Common myeloid progenitor, CD34-positive (primary cell): ENCODE measurements at regions not wholly inside any gene's neighbourhood (a gene's known extent, or its start where the extent isn't known, plus 50 kb on each side); places are given as distances from the start of the nearest gene placed in this dataset.

Experiments
- CTCF ChIA-PET: fragments of 350-600 bp; sonication (Branson Sonifier 250); formaldehyde crosslinking; loops from one replicate; lab custom pipeline; 2021; ENCODE audit warnings: antibody characterized with exemption; lab: Charles Lee
- POLR2A ChIA-PET: fragments of 350-600 bp; sonication (Branson Sonifier 250); formaldehyde crosslinking; loops from one replicate; lab custom pipeline; 2021; ENCODE audit warnings: antibody characterized with exemption; lab: Charles Lee
- DNase-seq, 3 donors: peaks; one replicate each; pipeline versions ENCODE4 v3.0.0 to v3.0.0-alpha.2; 2013
- H3K27ac ChIP-seq, 2 experiments: 1 replicate in 1 of 2; 2 replicates in 1 of 2; pipeline ENCODE4 v1.7.0; 2013; ENCODE audit warnings: inconsistent platforms in 2 of 2, low read length in 2 of 2, mild to moderate bottlenecking in 2 of 2, low read depth in 1 of 2, moderate library complexity in 1 of 2; ENCODE audit not compliant: severe bottlenecking in 2 of 2, insufficient read depth in 1 of 2, poor library complexity in 1 of 2
- H3K27me3 ChIP-seq, 5 experiments: replicated peaks in 2 of 5; 1 replicate in 3 of 5; 2 replicates in 2 of 5; pipeline versions ENCODE4 v1.6.1 to v1.7.0; 2013; ENCODE audit warnings: low read length in 4 of 5, mild to moderate bottlenecking in 2 of 5, moderate library complexity in 2 of 5, inconsistent platforms in 1 of 5; ENCODE audit not compliant: insufficient read depth in 5 of 5, control insufficient read depth in 4 of 5
- H3K36me3 ChIP-seq, 4 experiments: 1 replicate in 2 of 4; 2 replicates in 2 of 4; pipeline versions ENCODE4 v1.6.1 to v1.7.0; 2013; ENCODE audit warnings: low read length in 3 of 4, control low read depth in 1 of 4, mild to moderate bottlenecking in 1 of 4; ENCODE audit not compliant: control insufficient read depth in 4 of 4, insufficient read depth in 4 of 4
- H3K4me1 ChIP-seq, 4 experiments: 1 replicate in 3 of 4; 2 replicates in 1 of 4; pipeline versions ENCODE4 v1.6.1 to v1.7.1; 2013; ENCODE audit warnings: low read length in 3 of 4, mild to moderate bottlenecking in 3 of 4, control low read depth in 1 of 4, inconsistent platforms in 1 of 4, moderate library complexity in 1 of 4; ENCODE audit not compliant: control insufficient read depth in 4 of 4, insufficient read depth in 4 of 4; ENCODE audit errors: control extremely low read depth in 1 of 4
- H3K4me3 ChIP-seq, 7 experiments: 1 replicate in 4 of 7; 2 replicates in 3 of 7; pipeline versions ENCODE4 v1.5.1 to v1.7.0; 2013; ENCODE audit warnings: mild to moderate bottlenecking in 7 of 7, low read length in 6 of 7, moderate library complexity in 6 of 7, inconsistent platforms in 2 of 7, low read depth in 2 of 7, control low read depth in 1 of 7; ENCODE audit not compliant: insufficient read depth in 4 of 7, control insufficient read depth in 1 of 7; ENCODE audit errors: extremely low read depth in 1 of 7
- H3K9me3 ChIP-seq, 5 experiments: 1 replicate in 4 of 5; 2 replicates in 1 of 5; pipeline versions ENCODE4 v1.6.1 to v1.7.1; 2013; ENCODE audit warnings: low read length in 4 of 5, mild to moderate bottlenecking in 2 of 5, inconsistent platforms in 1 of 5, low read depth in 1 of 5, moderate library complexity in 1 of 5; ENCODE audit not compliant: control insufficient read depth in 4 of 5, insufficient read depth in 2 of 5; ENCODE audit errors: control extremely low read depth in 1 of 5
- WGBS: methylation state at CpG from one replicate; pipeline ENCODE4 v1.1.5; 2013; ENCODE audit not compliant: insufficient coverage; 5-methylcytosine and 5-hydroxymethylcytosine counted together

GRCh38 chr10:129079705-129080104, 387.3 kb upstream of the MGMT start:
- no peak overlapping the region for H3K4me3 ChIP-seq
- H3K9me3 ChIP-seq = peaks cover 0 to 17% (median 1%) of the 10 kb centered on the region in 5 experiments
- no peak overlapping the region for H3K27ac ChIP-seq
- ChIA-PET POLR2A (no interaction called here), CTCF (interaction anchor here (1.3 kb wide), 1 partner anchor 10 kb away, joined by 3 read pairs; no protein-coding TSS in a partner anchor)
- no peaks in the 10 kb centered on the region for H3K4me1 ChIP-seq
- 43% methylated on average over 3 of the region's 3 CpGs for WGBS
- no peaks in the 10 kb centered on the region for H3K36me3 ChIP-seq
- no peaks in the 10 kb centered on the region for H3K27me3 ChIP-seq
- no peak for DNase-seq

- H3K36me3 ChIP-seq = no peaks in the 10 kb centered on the region
- peaks cover 0 to 10% (median 0%) of the 10 kb centered on the region in 5 experiments for H3K9me3 ChIP-seq
- H3K27ac ChIP-seq = no peak overlapping the region
- H3K27me3 ChIP-seq = no peaks in the 10 kb centered on the region
- DNase-seq = no peak
- ChIA-PET CTCF (interaction anchor here (0.7 kb wide), 1 partner anchor 42 kb away, joined by 3 read pairs; no protein-coding TSS in a partner anchor), POLR2A (no interaction called here)
- WGBS = no CpG with 5 or more reads among the region's 1 CpG
- H3K4me3 ChIP-seq = no peak overlapping the region
- H3K4me1 ChIP-seq = peaks cover 0 to 2% (median 1%) of the 10 kb centered on the region in 4 experiments
These were observed 381.2 kb upstream of the MGMT start for GRCh38 chr10:129085811-129086210.

- Histone ChIP-seq H3K27ac (no peak overlapping the region), H3K27me3 (no peaks in the 10 kb centered on the region), H3K4me1 (peaks cover 0 to 4% (median 3%) of the 10 kb centered on the region in 4 experiments), H3K36me3 (no peaks in the 10 kb centered on the region), H3K9me3 (peaks cover 0 to 7% (median 0%) of the 10 kb centered on the region in 5 experiments), H3K4me3 (no peak overlapping the region)
- DNase-seq = no peak
- ChIA-PET CTCF (interaction anchor here (1.0 to 1.3 kb wide), 2 partner anchors 10 to 57 kb away, joined by 3 to 4 read pairs; no protein-coding TSS in a partner anchor), POLR2A (no interaction called here)
- 94% methylated on average over 3 of the region's 4 CpGs for WGBS
These were observed 377.7 kb upstream of the MGMT start for GRCh38 chr10:129089341-129089740.

- Histone ChIP-seq H3K4me1 (peaks cover 0 to 4% (median 3%) of the 10 kb centered on the region in 4 experiments), H3K36me3 (no peaks in the 10 kb centered on the region), H3K27ac (no peak overlapping the region), H3K4me3 (no peak overlapping the region), H3K9me3 (peaks cover 0 to 2% (median 0%) of the 10 kb centered on the region in 5 experiments), H3K27me3 (no peaks in the 10 kb centered on the region)
- ChIA-PET CTCF (no interaction called here), POLR2A (no interaction called here)
- no peak for DNase-seq
- 95% methylated on average over 6 of the region's 6 CpGs for WGBS
These were observed 376.9 kb upstream of the MGMT start for GRCh38 chr10:129090165-129090564.

GRCh38 chr10:129090618-129091366, 376.2 kb upstream of the MGMT start:
- WGBS = 98% methylated on average over 5 of the region's 6 CpGs
- Histone ChIP-seq H3K27ac (no peak overlapping the region), H3K4me3 (no peak overlapping the region), H3K4me1 (peaks cover 0 to 4% (median 3%) of the 10 kb centered on the region in 4 experiments), H3K27me3 (no peaks in the 10 kb centered on the region), H3K36me3 (no peaks in the 10 kb centered on the region), H3K9me3 (no peaks in the 10 kb centered on the region)
- ChIA-PET POLR2A (no interaction called here), CTCF (no interaction called here)
- DNase-seq = peak; percentile 27 to 76 (median 71)

DNA sequence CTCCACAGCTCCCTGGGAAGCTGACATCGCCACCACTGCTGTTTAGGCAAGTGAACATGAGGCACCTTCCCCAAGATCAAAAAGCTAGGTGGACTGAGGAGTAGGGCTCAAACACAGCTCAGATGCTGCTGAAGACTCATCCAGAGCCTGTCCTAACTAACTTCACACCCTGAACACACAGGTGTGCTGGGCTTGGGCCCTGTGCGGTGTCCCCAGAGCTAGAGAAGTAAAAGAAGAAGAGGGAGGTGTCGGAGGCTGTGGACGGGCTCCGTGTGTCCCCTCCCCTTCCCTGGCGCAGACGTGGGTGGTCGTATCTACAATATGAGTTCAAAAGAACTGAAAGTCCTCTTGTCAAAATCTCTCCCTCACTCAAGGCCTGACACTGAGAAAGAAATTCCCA, 373.4 kb upstream of the MGMT start:
- ChIA-PET CTCF (no interaction called here), POLR2A (no interaction called here)
- Histone ChIP-seq H3K9me3 (no peaks in the 10 kb centered on the region), H3K4me3 (no peak overlapping the region), H3K4me1 (peaks cover 0 to 10% (median 3%) of the 10 kb centered on the region in 4 experiments), H3K27ac (no peak overlapping the region), H3K36me3 (no peaks in the 10 kb centered on the region), H3K27me3 (no peaks in the 10 kb centered on the region)
- DNase-seq = no peak
- WGBS = 98% methylated on average over 8 of the region's 8 CpGs

DNA sequence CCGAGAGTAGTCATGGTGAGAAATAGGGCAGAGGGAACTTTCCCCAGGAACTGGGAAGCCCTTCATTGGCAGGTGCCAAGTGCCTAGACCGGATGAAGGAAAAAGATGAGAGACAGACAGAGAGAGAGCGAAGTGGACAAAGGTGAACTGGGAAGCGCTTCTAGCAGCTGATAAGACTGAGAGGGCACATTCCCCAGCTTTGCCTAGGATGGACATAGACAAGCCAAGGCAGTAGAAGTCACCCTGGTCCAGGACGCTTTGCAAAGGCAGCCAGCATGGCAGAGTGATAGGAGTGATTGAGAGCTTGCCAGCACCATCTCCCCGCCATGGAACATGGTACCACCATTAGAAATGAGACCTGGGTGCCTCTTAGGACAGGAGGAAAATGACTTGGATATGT, 372.8 kb upstream of the MGMT start:
- H3K4me1 ChIP-seq = peaks cover 0 to 10% (median 3%) of the 10 kb centered on the region in 4 experiments
- 94% methylated on average over 6 of the region's 6 CpGs for WGBS
- no peak for DNase-seq
- H3K36me3 ChIP-seq = no peaks in the 10 kb centered on the region
- no peak overlapping the region for H3K27ac ChIP-seq
- POLR2A ChIA-PET = no interaction called here
- H3K27me3 ChIP-seq = no peaks in the 10 kb centered on the region
- no peak overlapping the region for H3K4me3 ChIP-seq
- CTCF ChIA-PET = no interaction called here
- H3K9me3 ChIP-seq = no peaks in the 10 kb centered on the region
